ENCODE measurements at regions not wholly inside any gene's neighbourhood (a gene's known extent, or its start where the extent isn't known, plus 50 kb on each side); places are given as distances from the start of the nearest gene placed in this dataset.
A peak's percentile ranks its signal among the peaks of the same experiment; 100 is the strongest.

DNA sequence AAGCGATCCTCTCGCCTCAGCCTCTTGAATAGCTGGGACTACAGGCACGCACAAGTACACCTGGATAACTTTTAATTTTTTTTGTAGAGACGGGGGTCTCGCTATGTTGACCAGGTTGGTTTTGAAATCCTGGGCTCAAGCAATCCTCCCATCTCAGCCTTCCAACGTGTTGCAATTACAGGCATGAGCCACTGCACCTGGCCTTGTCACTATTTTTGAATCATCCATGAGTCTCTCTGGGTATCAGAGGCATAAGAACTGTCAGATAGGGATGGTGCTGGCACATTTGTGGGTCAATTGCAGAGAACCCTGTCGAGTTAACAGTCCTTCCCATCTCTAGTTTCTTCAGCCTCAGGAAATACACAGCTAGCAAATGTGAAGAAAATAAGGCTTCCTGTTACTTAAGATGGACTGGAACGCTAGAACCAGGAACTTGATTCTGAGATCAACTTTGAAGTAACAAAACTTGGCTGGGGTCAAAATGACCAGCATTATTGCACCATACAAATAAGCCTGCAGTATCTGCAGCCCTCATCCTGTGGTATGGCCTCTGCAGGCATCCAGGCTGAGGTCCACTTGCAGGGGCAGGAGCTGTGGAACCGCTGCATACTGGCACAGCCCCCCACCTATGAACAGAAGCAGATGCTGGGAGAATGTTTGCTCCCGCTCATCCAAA, 124.3 kb upstream of the GADD45A start:
- no peaks in the 10 kb centered on the region for H3K4me1 ChIP-seq (ENCODE audit: control insufficient read depth, insufficient read depth, low read length)
- no CpG with 5 or more reads among the region's 10 CpGs for WGBS (ENCODE audit: insufficient coverage, insufficient read length)
- no peaks in the 10 kb centered on the region for H3K36me3 ChIP-seq (ENCODE audit: control insufficient read depth, insufficient read depth, low read length)
- H3K27me3 ChIP-seq (ENCODE audit: control insufficient read depth, insufficient read depth, low read length) = no peaks in the 10 kb centered on the region
- no peak overlapping the region for H3K4me3 ChIP-seq (ENCODE audit: low read length)
- DNase-seq (ENCODE audit: low read depth, low spot score) = no peak
- H3K9me3 ChIP-seq (ENCODE audit: control insufficient read depth, insufficient read depth, low read length) = no peaks in the 10 kb centered on the region
- no peak overlapping the region for H3K27ac ChIP-seq (ENCODE audit: low read length)

DNA sequence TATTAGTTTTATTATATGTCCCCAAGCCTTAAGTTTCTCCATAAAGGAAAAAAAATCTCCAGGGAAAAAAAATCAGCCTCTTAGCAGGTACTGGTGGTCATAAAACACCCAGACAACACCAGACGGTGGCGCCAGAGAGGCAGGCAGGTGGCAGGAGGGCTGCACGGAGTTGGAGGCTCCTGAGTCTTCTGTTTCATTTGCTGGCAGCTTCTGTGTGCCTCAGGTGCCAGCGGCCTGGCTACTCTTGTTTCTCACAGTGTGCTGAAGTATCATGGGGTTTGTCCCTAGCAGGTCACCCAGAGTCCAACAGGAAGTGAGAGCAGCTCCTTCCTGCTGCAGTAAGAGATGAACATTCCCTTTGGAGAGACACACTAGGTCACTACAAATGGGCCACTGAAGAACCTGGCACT, 123.3 kb upstream of the GADD45A start:
- no peaks in the 10 kb centered on the region for H3K27me3 ChIP-seq (ENCODE audit: control insufficient read depth, insufficient read depth, low read length)
- no peak overlapping the region for H3K27ac ChIP-seq (ENCODE audit: low read length)
- DNase-seq (ENCODE audit: low read depth, low spot score) = peak; percentile 54
- no peaks in the 10 kb centered on the region for H3K36me3 ChIP-seq (ENCODE audit: control insufficient read depth, insufficient read depth, low read length)
- WGBS (ENCODE audit: insufficient coverage, insufficient read length) = no CpG with 5 or more reads among the region's 4 CpGs
- H3K4me1 ChIP-seq (ENCODE audit: control insufficient read depth, insufficient read depth, low read length) = no peaks in the 10 kb centered on the region
- H3K9me3 ChIP-seq (ENCODE audit: control insufficient read depth, insufficient read depth, low read length) = no peaks in the 10 kb centered on the region
- H3K4me3 ChIP-seq (ENCODE audit: low read length) = no peak overlapping the region

DNA sequence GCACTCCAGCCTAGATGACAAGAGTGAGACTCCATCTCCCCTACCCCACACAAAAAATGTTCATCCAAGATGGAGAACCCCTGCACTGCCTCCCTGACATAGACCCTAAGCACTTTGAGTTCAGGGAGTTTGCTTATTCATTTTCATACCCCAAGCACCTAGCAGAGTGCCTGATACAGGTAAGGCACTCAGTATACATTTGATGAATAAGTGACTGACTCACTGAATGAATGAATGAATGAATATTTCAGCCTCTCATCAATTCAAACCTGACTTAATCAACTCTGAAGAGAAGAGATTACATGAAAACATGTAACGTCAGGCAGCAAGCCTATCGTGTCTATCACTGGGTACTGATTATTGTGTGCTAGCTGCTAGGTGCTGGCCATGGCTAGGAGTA, 121.3 kb upstream of the GADD45A start:
- Histone ChIP-seq H3K36me3 (ENCODE audit: control insufficient read depth, insufficient read depth, low read length) (no peaks in the 10 kb centered on the region), H3K4me3 (ENCODE audit: low read length) (no peak overlapping the region), H3K27ac (ENCODE audit: low read length) (no peak overlapping the region), H3K9me3 (ENCODE audit: control insufficient read depth, insufficient read depth, low read length) (no peaks in the 10 kb centered on the region), H3K27me3 (ENCODE audit: control insufficient read depth, insufficient read depth, low read length) (no peaks in the 10 kb centered on the region), H3K4me1 (ENCODE audit: control insufficient read depth, insufficient read depth, low read length) (no peaks in the 10 kb centered on the region)
- DNase-seq (ENCODE audit: low read depth, low spot score) = no peak
- no CpG with 5 or more reads among the region's 2 CpGs for WGBS (ENCODE audit: insufficient coverage, insufficient read length)

DNA sequence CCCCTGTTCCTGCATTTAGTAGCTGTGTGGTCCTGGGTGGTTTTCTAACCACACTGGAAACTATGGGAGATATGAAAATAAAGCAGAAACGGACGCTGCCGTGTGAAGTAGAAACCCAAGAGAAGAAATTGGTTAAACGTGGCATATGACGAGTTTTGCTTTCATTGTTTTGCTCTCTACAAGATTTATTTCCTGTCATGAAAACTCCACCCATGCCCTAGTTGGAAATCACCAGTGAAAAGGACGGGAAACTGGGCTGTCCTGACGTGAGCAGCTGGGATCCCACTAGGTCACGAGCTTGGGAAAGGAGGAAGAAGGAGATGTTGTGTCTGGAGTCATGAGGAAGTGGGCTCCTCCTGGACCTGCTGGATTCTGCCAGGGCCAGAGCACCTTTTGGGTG, 120.8 kb upstream of the GADD45A start:
- Histone ChIP-seq H3K4me1 (ENCODE audit: control insufficient read depth, insufficient read depth, low read length) (no peaks in the 10 kb centered on the region), H3K27me3 (ENCODE audit: control insufficient read depth, insufficient read depth, low read length) (no peaks in the 10 kb centered on the region), H3K36me3 (ENCODE audit: control insufficient read depth, insufficient read depth, low read length) (no peaks in the 10 kb centered on the region), H3K9me3 (ENCODE audit: control insufficient read depth, insufficient read depth, low read length) (no peaks in the 10 kb centered on the region), H3K4me3 (ENCODE audit: low read length) (no peak overlapping the region), H3K27ac (ENCODE audit: low read length) (no peak overlapping the region)
- no CpG with 5 or more reads among the region's 8 CpGs for WGBS (ENCODE audit: insufficient coverage, insufficient read length)
- DNase-seq (ENCODE audit: low read depth, low spot score) = no peak

DNA sequence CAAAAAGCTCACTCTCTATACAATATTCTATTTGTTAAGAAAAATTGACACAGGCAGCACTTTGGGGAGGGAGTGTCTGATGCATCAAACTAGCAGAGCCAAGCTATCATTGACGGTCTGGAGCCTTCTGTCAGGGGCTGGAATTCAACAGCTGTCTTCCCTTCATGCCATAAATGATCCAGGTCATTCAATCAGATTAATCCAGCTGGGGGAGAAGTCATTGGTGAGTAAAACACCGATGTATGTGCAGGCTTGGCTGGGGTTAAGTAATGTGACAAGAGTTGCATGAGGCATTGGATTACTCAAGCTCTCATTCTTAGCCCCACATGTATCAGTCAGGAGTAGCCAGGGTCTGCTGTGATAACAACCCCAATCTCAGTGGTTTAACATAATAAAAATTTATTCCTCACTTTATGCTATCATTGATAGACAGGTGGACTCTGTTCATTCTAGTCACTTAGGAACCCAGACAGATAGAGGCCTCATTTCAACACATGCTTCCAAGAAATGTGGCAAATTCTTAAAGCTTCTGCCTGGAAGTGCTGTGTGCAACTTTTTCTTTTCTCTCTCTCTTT, 118.1 kb upstream of the GADD45A start:
- WGBS (ENCODE audit: insufficient coverage, insufficient read length) = no CpG with 5 or more reads among the region's 2 CpGs
- no peak for DNase-seq (ENCODE audit: low read depth, low spot score)
- H3K4me3 ChIP-seq (ENCODE audit: low read length) = no peak overlapping the region
- H3K9me3 ChIP-seq (ENCODE audit: control insufficient read depth, insufficient read depth, low read length) = no peaks in the 10 kb centered on the region
- H3K27me3 ChIP-seq (ENCODE audit: control insufficient read depth, insufficient read depth, low read length) = no peaks in the 10 kb centered on the region
- H3K4me1 ChIP-seq (ENCODE audit: control insufficient read depth, insufficient read depth, low read length) = no peaks in the 10 kb centered on the region
- no peak overlapping the region for H3K27ac ChIP-seq (ENCODE audit: low read length)
- no peaks in the 10 kb centered on the region for H3K36me3 ChIP-seq (ENCODE audit: control insufficient read depth, insufficient read depth, low read length)

DNA sequence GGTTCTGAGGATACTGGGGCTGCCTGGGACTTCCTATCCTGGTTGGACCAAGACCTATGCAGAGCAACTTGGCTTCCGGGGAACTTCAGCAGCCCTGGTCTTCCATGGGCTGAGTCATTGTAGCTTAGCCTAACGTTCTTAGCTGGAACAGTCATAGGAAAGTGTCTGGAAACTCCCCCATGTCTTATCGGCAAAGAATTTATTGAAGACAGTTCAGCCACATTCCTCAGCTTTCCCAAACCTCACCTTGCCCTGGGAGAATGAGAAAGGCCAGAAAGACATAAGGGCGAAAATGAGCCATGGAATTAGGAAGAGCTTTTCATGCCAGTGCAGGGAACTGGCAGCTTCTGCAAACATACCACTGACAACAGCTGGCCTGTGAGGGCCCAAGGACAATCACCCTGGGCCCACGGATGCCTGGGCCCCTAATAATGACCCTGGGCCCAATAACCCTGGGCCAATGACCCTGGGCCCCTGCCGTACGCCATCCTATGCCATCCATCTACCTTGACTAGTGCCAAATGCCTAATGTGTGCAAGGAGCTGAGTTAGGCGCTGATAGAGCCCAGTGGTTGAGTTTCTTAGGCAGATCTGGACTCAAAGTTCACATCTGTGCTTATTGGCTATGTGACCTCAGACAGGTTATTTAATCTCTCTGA, 114.4 kb upstream of the GADD45A start:
- no peaks in the 10 kb centered on the region for H3K9me3 ChIP-seq (ENCODE audit: control insufficient read depth, insufficient read depth, low read length)
- H3K4me3 ChIP-seq (ENCODE audit: low read length) = no peak overlapping the region
- WGBS (ENCODE audit: insufficient coverage, insufficient read length) = no CpG with 5 or more reads among the region's 8 CpGs
- H3K27ac ChIP-seq (ENCODE audit: low read length) = no peak overlapping the region
- no peaks in the 10 kb centered on the region for H3K4me1 ChIP-seq (ENCODE audit: control insufficient read depth, insufficient read depth, low read length)
- H3K36me3 ChIP-seq (ENCODE audit: control insufficient read depth, insufficient read depth, low read length) = no peaks in the 10 kb centered on the region
- DNase-seq (ENCODE audit: low read depth, low spot score) = no peak
- no peaks in the 10 kb centered on the region for H3K27me3 ChIP-seq (ENCODE audit: control insufficient read depth, insufficient read depth, low read length)

DNA sequence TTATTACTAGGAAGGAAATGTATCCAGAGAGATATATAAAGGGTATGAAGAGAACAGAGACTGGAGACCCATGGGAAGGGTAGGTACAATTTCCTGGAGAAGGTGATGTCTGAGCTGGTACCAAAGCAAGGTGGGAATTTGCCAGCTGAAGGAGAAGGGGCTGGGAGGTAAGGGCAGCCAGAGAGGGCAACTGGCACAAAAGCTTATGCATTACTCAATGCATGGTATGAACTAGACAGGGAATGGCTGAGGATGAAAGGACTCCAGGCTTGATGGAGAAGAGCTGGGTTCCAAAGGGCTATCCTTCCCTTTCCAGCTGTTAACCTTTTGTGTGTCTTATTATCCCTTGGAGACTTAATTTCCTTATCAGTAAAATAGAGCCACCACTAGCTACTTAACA, 113.6 kb upstream of the GADD45A start:
- Histone ChIP-seq H3K4me1 (ENCODE audit: control insufficient read depth, insufficient read depth, low read length) (no peaks in the 10 kb centered on the region), H3K36me3 (ENCODE audit: control insufficient read depth, insufficient read depth, low read length) (no peaks in the 10 kb centered on the region), H3K4me3 (ENCODE audit: low read length) (no peak overlapping the region), H3K27ac (ENCODE audit: low read length) (no peak overlapping the region), H3K27me3 (ENCODE audit: control insufficient read depth, insufficient read depth, low read length) (no peaks in the 10 kb centered on the region), H3K9me3 (ENCODE audit: control insufficient read depth, insufficient read depth, low read length) (no peaks in the 10 kb centered on the region)
- no peak for DNase-seq (ENCODE audit: low read depth, low spot score)

DNA sequence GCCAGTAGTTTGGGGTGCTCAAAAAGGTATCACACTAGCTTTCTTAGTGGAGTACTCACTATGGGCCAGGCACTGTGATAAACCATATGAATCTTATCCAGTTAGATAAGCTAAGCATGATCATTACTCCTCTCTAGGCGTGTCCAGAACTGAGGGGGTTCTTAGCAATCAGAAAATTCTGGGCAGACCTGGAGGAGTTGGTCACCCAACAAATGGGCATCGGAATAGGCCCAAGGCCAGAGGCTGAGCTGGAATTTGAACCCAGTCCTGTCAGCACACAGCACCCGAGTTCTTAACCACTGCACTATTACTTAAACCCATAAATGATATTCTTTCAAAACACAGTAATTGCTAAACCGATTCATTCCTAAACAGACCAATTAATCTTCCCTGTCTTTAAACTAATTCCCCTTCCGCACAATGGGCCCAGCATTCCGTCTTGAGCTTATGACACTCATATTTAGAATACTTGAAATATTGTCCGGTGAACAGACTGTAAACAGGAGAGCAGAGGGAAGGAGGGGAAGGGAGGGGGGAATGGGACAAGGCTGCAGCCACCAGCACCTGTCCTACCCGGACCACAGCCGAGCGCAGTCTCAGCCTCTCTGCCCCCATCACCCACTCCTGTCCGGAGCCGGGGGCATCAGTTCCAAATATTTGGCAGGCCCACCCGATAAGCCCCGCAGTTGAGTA, 113.0 kb upstream of the GADD45A start:
- no CpG with 5 or more reads among the region's 14 CpGs for WGBS (ENCODE audit: insufficient coverage, insufficient read length)
- no peaks in the 10 kb centered on the region for H3K4me1 ChIP-seq (ENCODE audit: control insufficient read depth, insufficient read depth, low read length)

DNA sequence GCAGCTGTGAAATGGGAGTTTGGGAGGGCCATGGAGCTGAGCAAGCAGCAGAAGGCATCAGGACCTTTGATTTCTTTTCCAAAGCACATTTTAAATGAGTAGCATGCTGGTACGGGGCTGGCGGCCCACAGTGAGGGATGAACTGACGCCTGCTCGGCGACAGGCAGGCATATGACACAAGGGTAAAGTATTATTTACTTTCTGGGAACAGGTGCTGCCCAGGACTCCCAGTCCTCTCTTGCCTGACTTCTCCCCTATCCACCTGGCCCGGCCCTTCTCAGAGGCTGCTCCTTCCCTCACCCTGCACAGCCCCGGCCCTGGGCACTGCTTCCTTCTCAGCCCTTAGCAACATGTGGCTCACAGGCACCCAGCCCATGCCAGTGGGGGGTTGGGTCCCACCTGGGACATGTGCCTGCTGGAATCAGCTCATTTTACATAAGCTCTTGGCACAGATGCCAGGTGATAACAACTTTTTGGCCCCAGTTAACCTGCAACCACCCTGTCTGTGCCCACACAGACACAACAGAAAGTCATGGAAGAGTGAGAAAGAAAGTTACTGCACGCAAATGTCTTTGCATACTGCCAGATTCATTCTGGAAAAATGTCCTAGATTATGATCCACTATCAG, 112.3 kb upstream of the GADD45A start:
- Histone ChIP-seq H3K9me3 (ENCODE audit: control insufficient read depth, insufficient read depth, low read length) (no peaks in the 10 kb centered on the region), H3K4me1 (ENCODE audit: control insufficient read depth, insufficient read depth, low read length) (no peaks in the 10 kb centered on the region), H3K36me3 (ENCODE audit: control insufficient read depth, insufficient read depth, low read length) (no peaks in the 10 kb centered on the region), H3K27me3 (ENCODE audit: control insufficient read depth, insufficient read depth, low read length) (no peaks in the 10 kb centered on the region), H3K27ac (ENCODE audit: low read length) (no peak overlapping the region), H3K4me3 (ENCODE audit: low read length) (no peak overlapping the region)
- DNase-seq (ENCODE audit: low read depth, low spot score) = no peak
- WGBS (ENCODE audit: insufficient coverage, insufficient read length) = no CpG with 5 or more reads among the region's 8 CpGs

More for the DNA sequence above, 113.0 kb upstream of the GADD45A start:
- Histone ChIP-seq H3K27ac (ENCODE audit: low read length) (no peak overlapping the region), H3K4me3 (ENCODE audit: low read length) (no peak overlapping the region), H3K27me3 (ENCODE audit: control insufficient read depth, insufficient read depth, low read length) (no peaks in the 10 kb centered on the region), H3K36me3 (ENCODE audit: control insufficient read depth, insufficient read depth, low read length) (no peaks in the 10 kb centered on the region), H3K9me3 (ENCODE audit: control insufficient read depth, insufficient read depth, low read length) (no peaks in the 10 kb centered on the region)
- no peak for DNase-seq (ENCODE audit: low read depth, low spot score)

DNA sequence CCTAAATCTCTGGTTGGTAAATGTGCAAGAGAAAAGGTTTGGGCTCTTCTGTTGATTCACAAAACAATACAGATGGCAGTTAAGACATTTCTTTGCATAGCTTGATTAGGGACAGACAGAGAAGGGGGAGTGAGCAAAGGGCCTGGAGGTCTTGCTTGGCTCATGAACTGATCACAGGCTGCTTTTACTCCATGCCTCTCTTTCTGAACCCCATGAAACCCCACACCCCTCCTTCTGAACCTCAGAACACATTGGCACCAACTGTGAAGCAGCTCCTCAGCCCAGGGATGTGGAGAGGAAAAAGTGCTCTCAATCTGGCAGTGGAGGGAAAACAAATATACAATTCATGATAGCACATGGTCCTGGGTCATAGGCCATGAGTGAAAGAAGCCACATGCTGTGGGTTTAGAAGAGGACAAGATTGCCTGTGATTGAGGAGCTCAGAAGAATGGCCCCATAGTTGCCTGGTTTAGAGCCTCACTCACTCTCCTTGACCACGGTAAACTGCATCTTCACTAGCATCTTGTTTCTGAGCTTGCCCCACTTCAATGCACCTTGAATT, 111.6 kb upstream of the GADD45A start:
- no CpG with 5 or more reads among the region's 1 CpG for WGBS (ENCODE audit: insufficient coverage, insufficient read length)

More for the DNA sequence above, 111.6 kb upstream of the GADD45A start:
- Histone ChIP-seq H3K4me1 (ENCODE audit: control insufficient read depth, insufficient read depth, low read length) (no peaks in the 10 kb centered on the region), H3K27me3 (ENCODE audit: control insufficient read depth, insufficient read depth, low read length) (no peaks in the 10 kb centered on the region), H3K36me3 (ENCODE audit: control insufficient read depth, insufficient read depth, low read length) (no peaks in the 10 kb centered on the region), H3K4me3 (ENCODE audit: low read length) (no peak overlapping the region), H3K9me3 (ENCODE audit: control insufficient read depth, insufficient read depth, low read length) (no peaks in the 10 kb centered on the region), H3K27ac (ENCODE audit: low read length) (no peak overlapping the region)
- DNase-seq (ENCODE audit: low read depth, low spot score) = no peak

Measured in iPS DF 6.9 (cell line).